SU-DHL-6 (cell line): ENCODE measurements at regions not wholly inside any gene's neighbourhood (a gene's known extent, or its start where the extent isn't known, plus 50 kb on each side); places are given as distances from the start of the nearest gene placed in this dataset.

ENCODE experiments used
- H2AFZ ChIP-seq: fragments of 200-600 bp; sonication (generic); 2 replicates; pipeline ENCODE4 v1.6.1; 2014; ENCODE audit warnings: low read depth, mild to moderate bottlenecking, moderate library complexity, mixed read lengths, antibody characterized with exemption, low read length; ENCODE audit not compliant: severe bottlenecking
- H3F3A ChIP-seq: fragments of 200-600 bp; shearing (Covaris generic); 2 replicates; pipeline ENCODE4 v1.6.0; 2016; ENCODE audit warnings: antibody characterized with exemption, mild to moderate bottlenecking; ENCODE audit not compliant: insufficient read depth
- H3K27ac ChIP-seq: fragments of 200-600 bp; sonication (generic); 2 replicates; pipeline ENCODE4 v1.5.1; 2016; ENCODE audit warnings: low read depth, mild to moderate bottlenecking, low read length, moderate library complexity, mixed read lengths
- H3K27me3 ChIP-seq: fragments of 200-600 bp; sonication (generic), shearing (Covaris generic); 2 replicates; pipeline ENCODE4 v1.6.0; 2014; ENCODE audit warnings: mild to moderate bottlenecking, low read length
- H3K36me3 ChIP-seq: fragments of 200-600 bp; sonication (generic); 2 replicates; pipeline ENCODE4 v1.6.1; 2014; ENCODE audit warnings: mild to moderate bottlenecking, low read length, mixed read lengths
- H3K4me2 ChIP-seq: fragments of 300-600, 200-600 bp; shearing (Covaris generic), sonication (generic); 2 replicates; pipeline ENCODE4 v1.6.0; 2014; ENCODE audit warnings: low read length, low read depth, mild to moderate bottlenecking; ENCODE audit not compliant: poor library complexity, severe bottlenecking
- H3K4me3 ChIP-seq: fragments of 200-600 bp; sonication (generic); 2 replicates; pipeline ENCODE4 v1.5.1; 2014; ENCODE audit warnings: antibody characterized with exemption, low read length, mild to moderate bottlenecking, mixed read lengths; ENCODE audit not compliant: insufficient read depth, poor library complexity, severe bottlenecking
- H3K79me2 ChIP-seq: fragments of 200-600 bp; sonication (generic); 2 replicates; pipeline ENCODE4 v1.6.1; 2014; ENCODE audit warnings: mild to moderate bottlenecking, low read length, moderate library complexity; ENCODE audit not compliant: insufficient read depth
- H3K9ac ChIP-seq: fragments of 200-600 bp; sonication (generic); 2 replicates; pipeline ENCODE4 v1.7.0; 2014; ENCODE audit warnings: mild to moderate bottlenecking, low read length
- H3K9me2 ChIP-seq: fragments of 200-600 bp; sonication (generic); replicated peaks from 2 replicates; pipeline ENCODE4 v1.6.1; 2014; ENCODE audit warnings: low read length; ENCODE audit not compliant: insufficient read depth
- H3K9me3 ChIP-seq: fragments of 200-600 bp; sonication (generic); 2 replicates; pipeline ENCODE4 v1.6.1; 2014; ENCODE audit warnings: low read length, mixed read lengths; ENCODE audit not compliant: insufficient read depth
- H4K20me1 ChIP-seq: fragments of 200-600 bp; sonication (generic); 2 replicates; pipeline ENCODE4 v1.6.1; 2014; ENCODE audit warnings: low read depth, mild to moderate bottlenecking, antibody characterized with exemption, low read length, moderate library complexity, mixed read lengths
- EZH2phosphoT487 ChIP-seq: fragments of 200-600 bp; sonication (generic), shearing (Covaris generic); conservative IDR thresholded peaks from 2 replicates; pipeline ENCODE4 v1.6.1; 2018; ENCODE audit warnings: mild to moderate bottlenecking, antibody characterized with exemption, low read length, moderate library complexity, mixed read lengths
- TF ChIP-seq, protein P1 (sequence below): fragments of 200-600 bp; sonication (generic); IDR thresholded peaks from one replicate; pipeline ENCODE4 v1.5.1; 2017; ENCODE audit warnings: antibody characterized with exemption, mild to moderate bottlenecking, low read length, moderate library complexity; ENCODE audit not compliant: insufficient read depth, poor library complexity, severe bottlenecking

DNA sequence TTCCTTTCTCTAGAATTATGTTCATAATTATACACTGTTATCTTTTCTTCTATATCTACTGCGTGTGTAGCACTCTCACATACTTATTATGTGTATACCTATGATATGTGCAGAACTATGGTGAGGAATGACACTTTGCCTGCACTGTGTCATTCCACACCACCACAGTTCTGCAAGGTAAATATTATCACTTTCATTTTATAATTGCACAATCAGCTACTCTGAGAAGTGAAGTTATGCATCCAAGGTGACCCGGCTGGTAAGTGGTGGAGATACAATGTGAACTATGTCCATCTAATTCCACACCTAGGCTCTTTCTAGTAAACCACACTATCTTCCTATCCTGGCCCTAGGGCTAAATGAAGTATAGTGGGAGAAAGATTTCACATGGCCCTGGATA is 170.1 kb upstream of the ATP10B start:
- Histone ChIP-seq H2AFZ (no peak overlapping the region), H3K27me3 (no peaks in the 10 kb centered on the region), H3K27ac (no peak overlapping the region), H3K9ac (no peak overlapping the region), H3K79me2 (no peaks in the 10 kb centered on the region), H3K4me2 (no peak overlapping the region), H4K20me1 (no peaks in the 10 kb centered on the region), H3K9me3 (no peaks in the 10 kb centered on the region), H3K4me3 (no peak overlapping the region), H3K9me2 (no peaks in the 10 kb centered on the region), H3F3A (no peaks in the 10 kb centered on the region), H3K36me3 (no peaks in the 10 kb centered on the region)
- TF ChIP-seq EZH2phosphoT487: no peak
- TF ChIP-seq, protein P1, sequence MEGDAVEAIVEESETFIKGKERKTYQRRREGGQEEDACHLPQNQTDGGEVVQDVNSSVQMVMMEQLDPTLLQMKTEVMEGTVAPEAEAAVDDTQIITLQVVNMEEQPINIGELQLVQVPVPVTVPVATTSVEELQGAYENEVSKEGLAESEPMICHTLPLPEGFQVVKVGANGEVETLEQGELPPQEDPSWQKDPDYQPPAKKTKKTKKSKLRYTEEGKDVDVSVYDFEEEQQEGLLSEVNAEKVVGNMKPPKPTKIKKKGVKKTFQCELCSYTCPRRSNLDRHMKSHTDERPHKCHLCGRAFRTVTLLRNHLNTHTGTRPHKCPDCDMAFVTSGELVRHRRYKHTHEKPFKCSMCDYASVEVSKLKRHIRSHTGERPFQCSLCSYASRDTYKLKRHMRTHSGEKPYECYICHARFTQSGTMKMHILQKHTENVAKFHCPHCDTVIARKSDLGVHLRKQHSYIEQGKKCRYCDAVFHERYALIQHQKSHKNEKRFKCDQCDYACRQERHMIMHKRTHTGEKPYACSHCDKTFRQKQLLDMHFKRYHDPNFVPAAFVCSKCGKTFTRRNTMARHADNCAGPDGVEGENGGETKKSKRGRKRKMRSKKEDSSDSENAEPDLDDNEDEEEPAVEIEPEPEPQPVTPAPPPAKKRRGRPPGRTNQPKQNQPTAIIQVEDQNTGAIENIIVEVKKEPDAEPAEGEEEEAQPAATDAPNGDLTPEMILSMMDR: no peak

DNA sequence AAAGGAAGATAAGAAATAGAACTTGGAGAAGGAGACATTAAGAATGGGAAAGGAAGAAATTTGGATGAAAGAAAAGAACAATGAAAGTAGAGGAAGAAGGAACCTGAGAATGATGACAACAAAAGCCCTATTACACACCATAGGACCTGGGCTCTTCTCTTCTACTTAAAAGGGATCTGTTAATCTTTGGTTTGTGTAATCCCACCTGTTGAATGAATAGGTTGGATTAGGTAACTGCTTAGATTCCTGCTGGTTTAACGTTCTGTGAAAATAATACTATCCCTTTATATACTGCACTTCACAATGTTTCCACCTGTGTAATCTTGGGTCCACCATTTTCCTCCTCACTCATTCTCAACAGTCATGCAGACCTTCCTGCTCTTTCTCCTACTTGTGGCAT is 157.8 kb upstream of the ATP10B start:
- Histone ChIP-seq H3K27me3 (no peaks in the 10 kb centered on the region), H3K4me3 (no peak overlapping the region), H3K9me2 (no peaks in the 10 kb centered on the region), H3F3A (no peaks in the 10 kb centered on the region), H3K36me3 (no peaks in the 10 kb centered on the region), H4K20me1 (no peaks in the 10 kb centered on the region), H3K4me2 (no peak overlapping the region), H3K79me2 (no peaks in the 10 kb centered on the region), H2AFZ (no peak overlapping the region), H3K9me3 (no peaks in the 10 kb centered on the region), H3K9ac (no peak overlapping the region), H3K27ac (no peak overlapping the region)
- TF ChIP-seq EZH2phosphoT487: no peak
- TF ChIP-seq, protein P1: no peak

DNA sequence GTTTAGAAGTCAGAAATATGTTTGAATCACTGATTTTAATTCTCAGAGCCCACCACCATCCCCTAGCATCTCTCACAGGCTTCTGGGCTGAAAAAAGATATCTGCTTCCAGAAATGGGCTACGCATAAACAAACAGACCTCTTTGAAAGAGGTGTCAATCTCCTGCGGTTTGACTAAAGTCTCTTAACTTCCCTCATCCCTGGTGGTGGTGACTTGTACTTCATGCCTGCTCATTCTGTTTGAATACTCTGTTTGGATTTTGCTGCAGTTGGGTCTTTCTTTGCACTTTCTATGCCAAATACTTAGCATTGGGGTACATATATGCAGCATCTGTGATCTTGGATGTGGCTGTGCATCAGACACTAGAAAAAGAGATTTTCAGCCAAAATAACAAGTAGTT is 157.2 kb upstream of the ATP10B start:
- Histone ChIP-seq H4K20me1 (no peaks in the 10 kb centered on the region), H3K4me2 (no peak overlapping the region), H3K9ac (no peak overlapping the region), H3K9me3 (no peaks in the 10 kb centered on the region), H3K79me2 (no peaks in the 10 kb centered on the region), H2AFZ (no peak overlapping the region), H3K27ac (no peak overlapping the region), H3K36me3 (no peaks in the 10 kb centered on the region), H3K9me2 (no peaks in the 10 kb centered on the region), H3K27me3 (no peaks in the 10 kb centered on the region), H3F3A (no peaks in the 10 kb centered on the region), H3K4me3 (no peak overlapping the region)
- no peak for TF ChIP-seq EZH2phosphoT487
- TF ChIP-seq, protein P1: no peak

DNA sequence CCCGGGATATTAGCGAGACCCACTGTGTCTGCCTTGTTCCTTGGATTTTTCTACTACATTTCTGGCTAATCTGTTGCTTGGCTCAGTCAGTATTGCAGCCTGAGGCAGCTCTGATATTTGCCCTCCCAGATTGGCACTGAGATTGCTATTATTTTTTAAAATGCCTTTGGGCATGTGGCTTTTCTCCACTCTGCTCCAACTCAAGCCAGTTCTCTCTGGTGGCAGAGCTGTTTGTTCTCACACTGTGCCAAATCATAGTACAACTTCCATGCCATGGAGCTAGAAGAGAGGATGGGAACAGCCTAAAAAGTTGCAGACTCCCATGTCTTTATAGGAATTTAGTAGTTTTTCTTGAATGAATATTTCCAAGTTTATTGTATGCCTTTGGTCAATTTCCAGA is 155.9 kb upstream of the ATP10B start:
- no peak for TF ChIP-seq EZH2phosphoT487
- TF ChIP-seq, protein P1: no peak
- no peak overlapping the region for H3K27ac ChIP-seq
- no peaks in the 10 kb centered on the region for H3K9me3 ChIP-seq
- H3K4me3 ChIP-seq: no peak overlapping the region
- H3K79me2 ChIP-seq: no peaks in the 10 kb centered on the region
- H3K36me3 ChIP-seq: no peaks in the 10 kb centered on the region
- no peak overlapping the region for H3K4me2 ChIP-seq
- H3K9me2 ChIP-seq: no peaks in the 10 kb centered on the region
- no peak overlapping the region for H3K9ac ChIP-seq
- no peaks in the 10 kb centered on the region for H3K27me3 ChIP-seq
- no peaks in the 10 kb centered on the region for H4K20me1 ChIP-seq
- H2AFZ ChIP-seq: no peak overlapping the region
- no peaks in the 10 kb centered on the region for H3F3A ChIP-seq
